GM23338 (cell line): ENCODE measurements at regions not wholly inside any gene's neighbourhood (a gene's known extent, or its start where the extent isn't known, plus 50 kb on each side); places are given as distances from the start of the nearest gene placed in this dataset.
A peak's percentile ranks its signal among the peaks of the same experiment; 100 is the strongest.
"Not testable (repeated sequence)": the region's sequence is repeated elsewhere in the genome, so short reads cannot be mapped to it uniquely, and the experiment has no call there.

Source experiments
- ATAC-seq: fragments of 200-7000 bp; cut with Tn5 transposase; 3 replicates; pipeline ENCODE4 v1.9.1; 2020
- DNase-seq: peaks from one replicate; pipeline ENCODE4 v3.0.0-alpha.2; 2015; ENCODE audit warnings: low spot score
- H2AFZ ChIP-seq: fragments of 200-600 bp; sonication (generic); 2 replicates; pipeline ENCODE4 v1.8.0; 2016; ENCODE audit warnings: antibody characterized with exemption, mild to moderate bottlenecking, moderate library complexity
- H3F3A ChIP-seq: fragments of 200-600 bp; sonication (generic); replicated peaks from 2 replicates; pipeline ENCODE4 v1.8.0; 2017; ENCODE audit warnings: antibody characterized with exemption, mixed run types, low read depth
- H3K27ac ChIP-seq: fragments of 200-600 bp; sonication (generic); 2 replicates; pipeline ENCODE4 v1.6.1; 2016; ENCODE audit warnings: low read depth
- H3K27me3 ChIP-seq: fragments of 200-600 bp; sonication (generic); 2 replicates; pipeline ENCODE4 v1.8.0; 2016; ENCODE audit warnings: mild to moderate bottlenecking, mixed run types, moderate library complexity; ENCODE audit not compliant: insufficient read depth
- H3K36me3 ChIP-seq: fragments of 200-600 bp; sonication (generic); 2 replicates; pipeline ENCODE4 v1.8.0; 2016; ENCODE audit warnings: mild to moderate bottlenecking; ENCODE audit not compliant: insufficient read depth
- H3K4me1 ChIP-seq: fragments of 200-600 bp; sonication (generic); 2 replicates; pipeline ENCODE4 v1.8.0; 2016; ENCODE audit warnings: mild to moderate bottlenecking, moderate library complexity; ENCODE audit not compliant: insufficient read depth
- H3K4me2 ChIP-seq: fragments of 200-600 bp; sonication (generic); 2 replicates; pipeline ENCODE4 v1.7.1; 2017; ENCODE audit warnings: mixed run types
- H3K4me3 ChIP-seq: fragments of 200-600 bp; sonication (generic); 2 replicates; pipeline ENCODE4 v1.6.1; 2016; ENCODE audit warnings: mixed run types
- H3K79me2 ChIP-seq: fragments of 200-600 bp; sonication (generic); replicated peaks from 2 replicates; pipeline ENCODE4 v1.8.0; 2017; ENCODE audit warnings: mild to moderate bottlenecking; ENCODE audit not compliant: insufficient read depth
- H3K9me2 ChIP-seq: fragments of 200-600 bp; sonication (generic); 2 replicates; pipeline ENCODE4 v1.8.0; 2017; ENCODE audit not compliant: insufficient read depth
- H4K20me1 ChIP-seq: fragments of 200-600 bp; sonication (generic); replicated peaks from 2 replicates; pipeline ENCODE4 v1.8.0; 2017; ENCODE audit warnings: mild to moderate bottlenecking; ENCODE audit not compliant: insufficient read depth
- H3K27ac Mint-ChIP-seq: 2 replicates; pipeline ENCODE4 v1.8.0; 2020; ENCODE audit warnings: inconsistent platforms, mild to moderate bottlenecking, moderate library complexity, mixed read lengths
- H3K27me3 Mint-ChIP-seq: 3 replicates; pipeline ENCODE4 v1.8.0; 2022; ENCODE audit warnings: low read depth, mild to moderate bottlenecking, moderate library complexity, mixed read lengths, inconsistent platforms; ENCODE audit not compliant: insufficient read depth, poor library complexity
- H3K36me3 Mint-ChIP-seq: 3 replicates; pipeline ENCODE4 v1.8.0; 2021; ENCODE audit warnings: low read depth, mild to moderate bottlenecking, inconsistent platforms, moderate library complexity, mixed read lengths
- H3K4me1 Mint-ChIP-seq: 3 replicates; pipeline ENCODE4 v1.8.0; 2020; ENCODE audit warnings: mild to moderate bottlenecking, inconsistent platforms, mixed read lengths
- H3K4me3 Mint-ChIP-seq: 3 replicates; pipeline ENCODE4 v1.8.0; 2021; ENCODE audit warnings: moderate library complexity, mild to moderate bottlenecking, inconsistent platforms, mixed read lengths
- H3K9me3 Mint-ChIP-seq: 3 replicates; pipeline ENCODE4 v1.8.0; 2020; ENCODE audit warnings: moderate library complexity, mild to moderate bottlenecking, inconsistent platforms, mixed read lengths
- CREB1 ChIP-seq: fragments of 250-450 bp; sonication (Bioruptor Pico); IDR thresholded peaks from 2 replicates; pipeline ENCODE4 v1.5.0; 2020; ENCODE audit warnings: low read depth, mild to moderate bottlenecking, moderate library complexity
- ETS1 ChIP-seq: IDR thresholded peaks from 2 replicates; pipeline ENCODE4 v1.6.1; 2016; ENCODE audit warnings: antibody characterized with exemption
- EZH2phosphoT487 ChIP-seq: fragments of 200-600 bp; sonication (generic); IDR thresholded peaks from one replicate; pipeline ENCODE4 v1.8.1; 2018; ENCODE audit warnings: antibody characterized with exemption; ENCODE audit not compliant: unreplicated experiment
- NANOG ChIP-seq: IDR thresholded peaks from 2 replicates; pipeline ENCODE4 v1.6.1; 2016; ENCODE audit warnings: antibody characterized with exemption, borderline replicate concordance
- STAT1 ChIP-seq: IDR thresholded peaks from one replicate; pipeline ENCODE4 v1.6.1; 2016; ENCODE audit warnings: antibody characterized with exemption; ENCODE audit not compliant: unreplicated experiment
- ZNF114 ChIP-seq: fragments of 250-450 bp; sonication (Bioruptor Pico); IDR thresholded peaks from 2 replicates; pipeline ENCODE4 v1.5.0; 2020; ENCODE audit warnings: mild to moderate bottlenecking, moderate library complexity
- ZNF462 ChIP-seq: fragments of 250-450 bp; sonication (Bioruptor Pico); IDR thresholded peaks from 2 replicates; pipeline ENCODE4 v1.5.0; 2020; ENCODE audit warnings: mild to moderate bottlenecking, moderate library complexity

- TF ChIP-seq ZNF462 (CRISPR knock-in tag) (no peak), STAT1 (no peak), ETS1 (no peak), EZH2phosphoT487 (no peak), ZNF114 (CRISPR knock-in tag) (no peak), NANOG (no peak), CREB1 (CRISPR knock-in tag) (no peak)
These were observed 316.0 kb upstream of the PAPPA start (continued) for GRCh38 chr9:115837618-115838017.

- Histone ChIP-seq H2AFZ (no peak overlapping the region), H3K4me1 (peaks cover 15% of the 10 kb centered on the region), H3K36me3 (no peaks in the 10 kb centered on the region), H3K27me3 (no peaks in the 10 kb centered on the region), H3K9me2 (no peaks in the 10 kb centered on the region), H4K20me1 (no peaks in the 10 kb centered on the region), H3K4me2 (no peak overlapping the region), H3F3A (no peaks in the 10 kb centered on the region), H3K27ac (peak overlapping the region; percentile 96), H3K4me3 (no peak overlapping the region), H3K79me2 (no peaks in the 10 kb centered on the region)
- ATAC-seq (peak; percentile 46; the same call in 2 of the 3 replicates), DNase-seq (peak; percentile 41)
- H3K4me3 Mint-ChIP-seq: no peak overlapping the region
- H3K27me3 Mint-ChIP-seq: peaks cover 4% of the 10 kb centered on the region
- peak overlapping the region; percentile 93 for H3K27ac Mint-ChIP-seq
- H3K9me3 Mint-ChIP-seq: peaks cover 5% of the 10 kb centered on the region
- peaks cover 24% of the 10 kb centered on the region for H3K4me1 Mint-ChIP-seq
- TF ChIP-seq CREB1 (CRISPR knock-in tag) (no peak), NANOG (peak; percentile 69; the same call in 1 of the 2 replicates)
- H3K36me3 Mint-ChIP-seq: peaks cover 6% of the 10 kb centered on the region
These were observed 315.2 kb upstream of the PAPPA start for GRCh38 chr9:115838417-115838816.

- H3K9me2 ChIP-seq, H3K27me3 Mint-ChIP-seq, H3K27ac ChIP-seq, ATAC-seq, H2AFZ ChIP-seq, H3F3A ChIP-seq, H4K20me1 ChIP-seq, H3K4me3 Mint-ChIP-seq, H3K36me3 ChIP-seq, H3K27me3 ChIP-seq, DNase-seq, H3K79me2 ChIP-seq, H3K27ac Mint-ChIP-seq: not testable (repeated sequence)
- peaks cover 17% of the 10 kb centered on the region for H3K36me3 Mint-ChIP-seq
- H3K4me1 Mint-ChIP-seq: peaks cover 11% of the 10 kb centered on the region
- Histone ChIP-seq H3K4me3 (peak overlapping the region; percentile 45), H3K4me1 (peaks cover 22% of the 10 kb centered on the region), H3K4me2 (peak overlapping the region; percentile 55; the same call in 1 of the 2 replicates)
- peaks cover 17% of the 10 kb centered on the region for H3K9me3 Mint-ChIP-seq
These were observed 309.2 kb upstream of the PAPPA start for GRCh38 chr9:115844433-115844832.
